HG02938 (cell line): ENCODE measurements at regions not wholly inside any gene's neighbourhood (a gene's known extent, or its start where the extent isn't known, plus 50 kb on each side); places are given as distances from the start of the nearest gene placed in this dataset.

Experiments used
- ATAC-seq: cut with Tn5 transposase; IDR thresholded peaks from one replicate; pipeline ENCODE4 v1.9.1; 2021; ENCODE audit warnings: mild to moderate bottlenecking, moderate library complexity; ENCODE audit not compliant: unreplicated experiment

DNA sequence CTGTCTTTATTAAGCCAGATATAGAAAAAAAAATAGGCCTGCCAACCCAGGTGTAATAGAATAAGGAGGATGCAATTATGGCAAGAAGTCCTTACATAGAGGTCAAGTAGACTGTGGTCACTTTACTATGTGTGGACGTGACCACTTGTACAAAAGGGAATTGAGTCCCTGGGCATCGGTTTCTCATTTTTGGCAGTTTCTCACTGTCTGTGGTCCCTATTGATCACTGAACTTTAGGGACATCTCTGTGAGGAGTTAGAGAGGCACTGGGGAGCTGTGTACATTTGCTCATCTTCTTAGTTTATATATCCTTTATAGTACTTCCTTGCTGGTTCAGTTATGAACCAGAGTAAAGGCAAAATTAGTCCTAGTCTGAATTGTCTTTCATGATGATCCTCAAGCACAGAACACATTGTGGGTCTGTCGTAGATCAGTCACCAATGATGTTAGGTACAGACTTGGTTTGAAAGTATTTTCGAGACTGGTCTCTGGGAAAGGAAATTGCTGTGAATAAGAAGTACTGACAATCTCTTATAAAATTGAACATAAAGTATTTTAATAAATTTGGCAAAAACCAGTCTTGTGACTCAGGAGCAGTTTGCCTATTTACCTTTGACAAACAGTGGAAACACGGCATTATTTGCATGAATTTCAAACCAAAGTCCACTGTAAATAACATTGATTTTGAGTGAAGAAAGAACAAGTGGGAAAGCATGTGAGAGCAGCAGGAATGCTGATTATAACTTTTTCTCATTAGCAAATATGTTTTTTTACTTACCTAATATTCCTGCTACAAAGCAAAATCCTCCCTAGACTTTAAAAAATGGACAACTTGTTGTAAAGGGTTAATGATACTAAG lies 218.9 kb upstream of the DPH6 start:
- ATAC-seq, result no peak

DNA sequence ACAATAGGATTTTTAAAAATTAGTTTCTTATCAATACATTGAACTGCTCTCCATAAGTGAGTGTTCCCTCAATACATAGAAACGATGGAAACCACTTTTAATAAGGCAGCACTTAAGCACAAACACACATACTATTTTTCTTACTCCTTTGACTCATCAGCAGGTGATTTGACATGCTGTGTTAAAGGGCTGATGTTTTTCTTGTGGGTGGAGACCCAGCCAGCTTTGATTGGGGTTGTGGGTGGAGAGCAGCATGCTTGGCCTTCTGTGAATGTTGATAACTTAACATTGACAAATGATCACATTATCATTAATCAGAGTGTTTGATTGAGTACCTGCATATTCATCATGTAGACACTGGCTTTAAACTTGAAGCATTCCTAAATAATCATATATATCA lies 223.0 kb upstream of the DPH6 start:
- ATAC-seq, result no peak

GRCh38 chr15:35769656-35770055 lies 223.7 kb upstream of the DPH6 start:
- ATAC-seq, result no peak

DNA sequence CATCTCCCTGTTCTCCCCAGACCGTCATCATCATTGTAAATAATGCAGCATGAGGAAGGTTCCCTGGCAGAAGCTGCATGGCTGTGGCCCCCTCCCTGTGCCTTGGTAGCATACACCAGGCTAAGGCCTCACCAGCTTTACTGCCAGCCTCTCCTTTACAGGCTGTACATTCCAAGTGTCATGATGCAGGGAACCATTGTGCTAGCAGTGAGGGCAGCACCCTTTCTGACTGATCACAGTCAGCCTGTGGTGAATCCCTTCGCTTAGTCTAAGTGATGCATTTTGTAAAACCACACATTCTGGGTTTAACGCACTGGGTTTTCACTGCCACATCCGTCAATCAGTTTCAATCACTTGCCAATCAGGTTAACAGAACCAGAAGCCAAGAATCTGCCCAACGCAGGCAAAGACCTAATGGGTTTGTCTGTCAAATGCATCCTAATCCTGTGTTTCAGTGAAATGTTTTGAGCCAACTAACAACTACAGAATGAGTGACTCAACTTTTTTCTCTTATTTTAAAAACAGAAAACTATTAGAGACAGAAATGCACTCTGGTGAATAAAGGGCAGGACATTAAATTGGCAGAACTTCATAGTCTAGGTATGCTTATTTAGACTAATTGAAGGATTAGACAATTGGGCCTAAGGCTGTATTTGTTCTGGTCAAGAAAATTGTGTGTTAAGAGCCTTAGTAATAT lies 225.9 kb upstream of the DPH6 start:
- no peak for ATAC-seq

- no peak for ATAC-seq
These were observed 228.7 kb upstream of the DPH6 start for GRCh38 chr15:35774653-35775052.

GRCh38 chr15:35775471-35775870 lies 229.5 kb upstream of the DPH6 start:
- no peak for ATAC-seq

DNA sequence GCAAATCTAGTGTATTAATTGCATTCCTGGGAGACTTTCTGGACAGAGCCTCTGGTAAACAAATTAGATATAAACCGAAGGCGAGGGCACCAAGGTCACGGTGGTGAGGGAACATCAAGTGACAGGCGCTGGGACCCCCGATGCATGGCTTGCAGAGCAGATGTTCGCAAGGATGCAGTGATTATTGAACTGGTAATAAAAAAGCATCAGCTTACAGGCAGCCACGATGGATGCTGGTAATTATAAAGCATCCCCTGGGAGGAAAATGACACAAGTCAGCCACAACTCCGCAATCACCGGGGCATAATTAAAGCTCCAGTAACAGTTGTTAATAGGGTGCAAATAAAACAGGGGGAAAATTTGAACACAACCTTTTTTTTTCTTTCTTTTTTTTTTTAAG lies 231.1 kb upstream of the DPH6 start:
- no peak for ATAC-seq

GRCh38 chr15:35783203-35783602 lies 237.2 kb upstream of the DPH6 start:
- ATAC-seq, result no peak

DNA sequence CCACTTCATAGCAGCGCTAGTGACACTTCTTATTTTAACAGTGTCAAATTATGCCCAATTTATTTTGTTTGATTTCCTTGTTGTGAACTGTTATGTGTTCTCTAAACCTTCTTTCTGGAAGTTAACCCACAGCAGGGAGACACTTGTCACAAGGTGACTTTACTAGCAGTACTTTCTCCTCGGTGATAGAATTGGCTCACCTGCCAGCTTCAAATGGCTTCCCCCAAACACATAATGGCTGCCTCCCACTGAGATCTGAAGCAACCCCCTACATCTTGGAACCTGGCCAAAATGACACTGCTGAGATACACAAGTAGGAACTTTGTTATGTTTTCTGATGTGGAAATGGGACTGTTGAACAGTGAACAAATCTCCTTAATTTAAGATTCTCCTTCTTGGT lies 238.8 kb upstream of the DPH6 start:
- ATAC-seq, result no peak

- no peak for ATAC-seq
These were observed 264.0 kb upstream of the DPH6 start for GRCh38 chr15:35810007-35810406.

DNA sequence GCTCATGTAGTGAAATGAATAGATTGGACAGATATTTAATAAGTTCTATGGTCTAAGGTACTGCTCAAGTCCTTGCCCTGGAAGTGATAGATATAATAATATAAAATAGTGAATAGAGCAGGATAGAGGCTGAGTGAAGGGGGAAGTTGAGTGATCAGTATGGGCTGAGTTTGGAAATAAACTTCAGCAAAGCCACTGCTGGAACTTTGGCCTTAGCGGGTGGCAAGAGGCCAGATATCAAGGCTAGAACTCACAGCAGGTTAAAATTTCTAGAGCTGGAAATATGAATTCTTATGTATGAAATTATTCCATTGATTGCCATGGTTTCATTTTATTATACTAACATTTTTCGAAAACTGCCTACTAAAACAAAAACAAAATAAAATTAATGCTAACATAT lies 267.6 kb upstream of the DPH6 start:
- no peak for ATAC-seq

DNA sequence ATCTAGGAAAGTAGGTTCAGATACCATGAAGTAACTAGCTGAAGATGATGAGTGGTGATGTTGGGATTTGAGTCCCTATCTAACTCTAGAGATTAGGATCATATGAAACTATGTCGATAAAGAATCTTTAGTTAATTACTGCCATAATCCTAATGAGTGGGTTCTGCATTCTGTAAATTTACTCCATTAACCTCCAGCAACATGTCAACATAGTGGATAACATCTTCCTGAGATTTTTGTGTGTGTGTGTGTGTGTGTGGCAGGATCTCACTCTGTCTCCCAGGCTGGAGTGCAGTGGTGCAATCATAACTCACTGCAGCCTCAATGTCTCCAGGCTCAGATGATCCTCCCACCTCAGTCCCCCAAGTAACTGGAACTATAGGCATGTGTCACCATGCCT lies 272.9 kb upstream of the DPH6 start:
- ATAC-seq, result no peak

GRCh38 chr15:35822153-35822552 lies 276.2 kb upstream of the DPH6 start:
- no peak for ATAC-seq

GRCh38 chr15:35827141-35827540 lies 281.2 kb upstream of the DPH6 start:
- ATAC-seq, result no peak

DNA sequence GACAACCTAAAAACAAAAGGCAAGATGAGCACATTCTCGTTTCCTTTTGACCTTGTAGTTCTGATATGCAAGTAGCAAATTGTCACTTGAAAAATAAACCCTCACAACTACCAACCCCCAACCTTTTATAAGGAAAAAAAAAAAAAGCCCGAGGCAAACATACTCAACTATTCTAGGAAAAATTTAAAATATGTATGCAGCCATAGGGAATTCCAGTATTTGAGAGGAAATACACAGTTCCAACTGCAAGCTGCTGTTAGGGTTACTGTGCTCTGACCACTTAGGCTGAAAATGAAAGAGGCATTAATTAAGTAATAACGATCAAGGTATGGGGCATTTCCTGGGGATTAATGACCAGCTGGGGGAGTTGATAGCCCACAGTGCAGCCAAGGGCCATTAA lies 281.9 kb upstream of the DPH6 start:
- no peak for ATAC-seq

DNA sequence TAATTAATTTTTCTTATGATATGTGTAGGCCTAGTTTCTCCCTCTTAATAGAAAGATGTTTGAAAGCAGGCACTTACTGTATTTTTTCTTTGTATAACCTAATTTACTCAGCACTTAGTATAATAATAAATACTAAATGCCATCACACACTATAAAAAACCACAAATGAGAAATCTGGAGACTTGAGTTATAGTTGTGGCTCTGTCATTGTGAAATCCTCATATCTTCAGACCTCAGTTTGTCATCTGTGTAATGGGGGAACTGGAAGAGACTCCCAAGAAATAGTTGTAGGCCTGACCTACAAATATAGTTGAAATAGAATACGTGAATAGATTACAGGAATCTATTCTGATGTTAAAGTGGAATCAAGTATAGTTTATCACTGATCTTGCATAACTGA lies 287.6 kb upstream of the DPH6 start:
- ATAC-seq, result no peak

DNA sequence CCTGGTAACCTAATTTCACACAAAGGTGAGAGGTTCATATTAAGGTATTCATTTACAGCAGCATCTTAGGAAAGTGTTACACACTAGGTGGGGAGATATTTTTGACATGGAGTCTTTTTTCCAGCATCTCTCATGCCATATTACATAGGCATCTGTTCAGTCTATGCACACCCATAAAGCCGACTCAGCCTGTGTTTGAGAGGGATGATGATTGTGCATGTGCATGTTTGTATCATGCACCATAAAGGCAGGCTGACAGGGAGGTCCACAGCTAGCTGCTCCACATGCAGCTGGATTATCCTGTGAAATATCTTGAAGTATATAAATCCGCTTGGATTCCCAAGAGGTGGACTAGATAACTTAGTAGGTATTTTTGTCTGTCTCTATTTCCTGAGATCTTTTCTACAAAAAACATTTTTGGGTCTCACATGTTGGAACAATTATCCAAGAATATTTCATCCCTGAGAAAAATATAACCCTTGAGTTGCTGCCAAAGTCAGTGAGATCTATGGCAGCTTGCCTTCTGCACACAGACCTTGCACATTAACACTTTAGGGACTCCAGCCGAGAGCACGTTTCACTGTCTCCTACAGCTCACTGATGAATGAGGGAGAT lies 288.4 kb upstream of the DPH6 start:
- no peak for ATAC-seq

GRCh38 chr15:35834866-35835265 lies 288.9 kb upstream of the DPH6 start:
- ATAC-seq, result no peak

DNA sequence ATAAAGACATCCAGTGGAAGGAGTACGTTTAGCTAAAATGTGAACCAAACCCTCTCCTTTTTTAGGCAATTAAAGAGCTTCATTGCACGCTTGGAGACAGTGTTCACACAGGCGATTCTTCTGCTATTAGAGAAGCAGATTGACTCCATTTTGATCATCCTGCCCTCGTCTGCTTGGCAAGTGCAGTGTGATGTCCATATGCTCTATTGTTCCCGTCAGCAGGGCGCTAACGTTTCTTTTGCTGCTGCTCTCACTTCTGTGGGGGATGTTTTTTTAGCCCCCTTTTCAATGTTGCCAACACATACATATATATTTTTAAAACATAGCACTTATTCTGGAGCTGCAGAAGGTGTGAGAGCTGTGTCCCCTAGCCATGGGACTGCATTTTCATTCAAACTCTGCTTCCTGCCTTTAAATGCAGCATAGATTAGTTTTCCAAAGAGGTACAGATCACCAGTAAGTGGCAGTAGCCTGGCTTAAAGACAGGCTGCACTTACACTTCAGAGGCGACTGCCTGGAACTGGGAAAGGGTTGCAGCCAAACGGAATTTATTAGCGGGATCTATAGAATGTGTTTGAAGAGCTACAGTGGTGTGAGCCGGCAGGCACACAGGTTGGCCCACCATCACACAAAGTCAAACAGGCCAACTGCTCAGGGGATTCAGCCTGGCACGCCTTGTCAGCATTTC lies 292.6 kb upstream of the DPH6 start:
- no peak for ATAC-seq

DNA sequence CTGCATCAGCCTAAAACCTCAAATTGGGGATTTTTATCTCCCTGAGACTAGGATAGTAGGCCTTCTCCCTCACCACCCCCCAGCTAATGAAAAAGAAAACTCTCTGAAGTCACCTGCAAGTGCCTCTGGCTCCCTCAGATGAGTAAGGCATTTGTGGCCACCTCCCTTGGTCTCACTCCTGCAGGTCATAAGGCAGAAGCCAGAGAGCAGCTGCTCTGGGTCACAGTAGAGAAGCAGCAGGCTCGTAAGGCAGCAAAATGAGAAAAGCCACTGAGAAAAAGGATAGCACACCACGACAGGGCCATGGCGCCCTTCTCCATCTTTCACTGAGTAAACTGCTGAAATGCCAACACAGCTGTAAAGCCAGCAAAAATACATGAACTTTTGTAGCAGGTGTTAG lies 296.7 kb upstream of the DPH6 start:
- no peak for ATAC-seq

DNA sequence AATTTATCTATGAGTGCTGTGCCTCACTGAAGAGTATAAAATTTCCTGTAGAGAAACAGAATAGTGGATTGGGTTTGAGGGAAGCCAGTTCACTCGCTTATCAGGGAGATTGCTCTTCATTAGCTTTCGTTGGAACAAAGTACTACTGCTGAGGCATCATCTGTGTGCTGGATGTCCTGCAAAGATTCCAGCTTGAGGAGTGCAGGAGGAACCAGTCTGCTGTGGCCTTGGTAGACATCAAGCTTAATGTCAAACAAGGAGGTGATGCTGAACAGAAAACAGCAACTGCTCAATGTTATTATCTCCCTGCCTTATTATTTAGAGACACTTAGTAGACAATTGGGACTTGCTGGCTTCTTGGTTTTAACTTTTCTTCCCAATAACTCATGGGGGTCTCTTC lies 297.5 kb upstream of the DPH6 start:
- no peak for ATAC-seq

GRCh38 chr15:35850284-35850683 lies 304.3 kb upstream of the DPH6 start:
- no peak for ATAC-seq
